GM12873 (cell line): ENCODE measurements at regions not wholly inside any gene's neighbourhood (a gene's known extent, or its start where the extent isn't known, plus 50 kb on each side); places are given as distances from the start of the nearest gene placed in this dataset.

Experiments used
- CTCF ChIP-seq: IDR thresholded peaks from 2 replicates; pipeline ENCODE4 v1.5.1; 2012; ENCODE audit warnings: low read depth, mild to moderate bottlenecking, moderate library complexity, low read length, control low read depth; ENCODE audit not compliant: insufficient read depth; ENCODE audit errors: missing control alignments

GRCh38 chr4:178463747-178464146 lies 1021.5 kb upstream of the AGA start:
- no peak for TF ChIP-seq CTCF

- no peak for TF ChIP-seq CTCF
Measured at GRCh38 chr4:178470996-178471784, 1029.0 kb upstream of the AGA start.

- no peak for TF ChIP-seq CTCF
Measured at GRCh38 chr4:178471994-178472393, 1029.8 kb upstream of the AGA start.

- no peak for TF ChIP-seq CTCF
Measured at GRCh38 chr4:178480105-178480504, 1037.9 kb upstream of the AGA start.

GRCh38 chr4:178480881-178481280 lies 1038.6 kb upstream of the AGA start:
- TF ChIP-seq CTCF: no peak

GRCh38 chr4:178481564-178481963 lies 1039.3 kb upstream of the AGA start:
- TF ChIP-seq CTCF: no peak

- TF ChIP-seq CTCF: no peak
Measured at GRCh38 chr4:178523038-178523437, 1080.8 kb upstream of the AGA start.
